Thyroid gland (tissue), 4 donors: ENCODE measurements at regions not wholly inside any gene's neighbourhood (a gene's known extent, or its start where the extent isn't known, plus 50 kb on each side); places are given as distances from the start of the nearest gene placed in this dataset.

ENCODE experiments used
- DNase-seq, 2 donors: peaks; one replicate each; pipeline ENCODE4 v3.0.0-alpha.2; 2019
- H3K27ac ChIP-seq, 3 donors: fragments of 200-600 bp; sonication (generic); 1 replicate in 2 of 3; 2 replicates in 1 of 3; pipeline ENCODE4 v1.5.1; 2016 to 2019; ENCODE audit warnings: mild to moderate bottlenecking in 1 of 3, moderate library complexity in 1 of 3
- H3K27me3 ChIP-seq: fragments of 200-600 bp; sonication (generic); one replicate; pipeline ENCODE4 v1.5.1; 2019
- H3K36me3 ChIP-seq, 2 donors: fragments of 200-600 bp; sonication (generic); one replicate each; pipeline ENCODE4 v1.5.1; 2016 to 2019
- H3K4me1 ChIP-seq, 2 donors: fragments of 200-600 bp; sonication (generic); one replicate each; pipeline ENCODE4 v1.5.1; 2017 to 2019
- H3K4me3 ChIP-seq, 3 donors: fragments of 200-600 bp; sonication (generic); replicated peaks in 1 of 3; 1 replicate in 2 of 3; 2 replicates in 1 of 3; pipeline ENCODE4 v1.5.1; 2016; ENCODE audit warnings: mild to moderate bottlenecking in 1 of 3
- H3K9me3 ChIP-seq: fragments of 200-600 bp; sonication (generic); one replicate; pipeline ENCODE4 v1.5.1; 2017
- CTCF ChIP-seq, 6 experiments: fragments of 200-600 bp in 3 of 6; fragments of 450-650 bp in 3 of 6; sonication (generic) in 3 of 6; IDR thresholded peaks; one replicate each; pipeline ENCODE4 v1.5.1; 2016 to 2019; ENCODE audit warnings: antibody characterized with exemption in 6 of 6, mild to moderate bottlenecking in 2 of 6, inconsistent platforms in 1 of 6, moderate library complexity in 1 of 6
- POLR2A ChIP-seq, 2 donors: fragments of 450-650 bp; IDR thresholded peaks; one replicate each; pipeline ENCODE4 v1.6.1; 2017; ENCODE audit warnings: antibody characterized with exemption in 2 of 2, mild to moderate bottlenecking in 2 of 2, moderate library complexity in 1 of 2
- WGBS, 2 donors: methylation state at CpG; one replicate each; pipeline ENCODE4 v1.1.5; 2017; 5-methylcytosine and 5-hydroxymethylcytosine counted together
- intact Hi-C: fragments of 100-400 bp; cut with DNase I; formaldehyde crosslinking; loops from one replicate; pipeline ENCODE4 v1.15.1; 2023

DNA sequence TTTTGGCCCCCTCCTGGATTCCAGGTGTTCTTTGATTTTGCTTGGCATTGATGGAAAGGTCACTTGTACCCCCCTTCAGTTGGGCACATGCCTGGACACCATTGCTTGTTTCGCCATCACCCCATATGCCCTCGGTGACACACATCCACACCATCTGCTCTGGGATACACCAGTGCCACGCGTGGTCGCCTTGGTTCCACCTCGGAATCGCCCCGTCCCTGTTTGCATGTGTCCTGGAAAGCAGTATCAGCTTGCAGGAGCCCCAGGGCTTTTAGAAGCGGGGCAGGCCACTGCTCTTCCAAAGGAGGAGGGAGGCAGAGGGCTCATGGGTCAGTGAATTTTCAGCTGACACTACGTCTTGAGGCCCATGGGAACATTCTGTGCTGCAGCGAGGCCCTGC lies 607.9 kb downstream of the KCNJ18 start:
- Histone ChIP-seq H3K4me3 (no peak overlapping the region), H3K9me3 (no peaks in the 10 kb centered on the region), H3K4me1 (no peaks in the 10 kb centered on the region), H3K27me3 (no peaks in the 10 kb centered on the region), H3K27ac (no peak overlapping the region), H3K36me3 (no peaks in the 10 kb centered on the region)
- TF ChIP-seq CTCF (IDR thresholded peaks at IDR 0.05) = no peak
- TF ChIP-seq POLR2A (IDR thresholded peaks at IDR 0.05) = no peak
- intact Hi-C loops = no loop called here
- DNase-seq = no peak
- 78 to 81% methylated on average over 9 to 11 of the region's 11 CpGs for WGBS, 2 donors

DNA sequence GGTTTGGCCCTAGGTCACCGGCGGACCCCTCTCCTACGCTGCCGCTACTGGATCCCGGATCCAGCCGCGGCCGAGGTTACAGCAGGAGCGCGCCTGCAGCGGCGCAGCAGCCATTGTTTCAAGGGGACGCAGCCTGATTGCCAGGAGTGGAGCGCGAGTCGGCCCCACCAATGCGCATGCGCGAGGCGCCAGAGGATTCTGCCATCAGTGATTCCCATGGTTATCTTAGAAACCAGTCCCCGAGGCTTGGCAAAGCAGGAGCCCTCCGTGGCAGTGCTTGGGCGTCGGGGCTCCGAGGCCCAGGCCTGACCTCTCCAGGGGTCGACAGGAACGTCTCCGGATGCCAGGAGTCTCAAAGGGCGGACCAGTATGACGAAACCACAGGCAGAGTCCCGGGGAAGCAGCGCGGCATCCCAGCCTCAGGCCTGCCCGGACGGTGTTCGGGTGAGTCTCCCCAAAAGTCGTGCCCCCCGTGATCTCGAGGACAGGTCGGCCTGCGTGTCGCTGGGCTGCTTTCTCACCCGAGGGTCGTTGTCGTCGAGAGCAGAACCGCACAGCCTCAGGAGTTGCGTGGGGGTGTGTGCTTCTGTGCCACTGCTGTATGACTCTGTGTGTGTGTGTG lies 608.5 kb downstream of the KCNJ18 start:
- Histone ChIP-seq H3K27ac (no peak overlapping the region), H3K9me3 (no peaks in the 10 kb centered on the region), H3K27me3 (no peaks in the 10 kb centered on the region), H3K4me1 (no peaks in the 10 kb centered on the region), H3K36me3 (no peaks in the 10 kb centered on the region), H3K4me3 (no peak overlapping the region)
- TF ChIP-seq CTCF (IDR thresholded peaks at IDR 0.05) (no peak), POLR2A (IDR thresholded peaks at IDR 0.05) (no peak)
- DNase-seq = no peak
- intact Hi-C loops = no loop called here
- 81 to 84% methylated on average over 21 to 44 of the region's 48 CpGs for WGBS, 2 donors

DNA sequence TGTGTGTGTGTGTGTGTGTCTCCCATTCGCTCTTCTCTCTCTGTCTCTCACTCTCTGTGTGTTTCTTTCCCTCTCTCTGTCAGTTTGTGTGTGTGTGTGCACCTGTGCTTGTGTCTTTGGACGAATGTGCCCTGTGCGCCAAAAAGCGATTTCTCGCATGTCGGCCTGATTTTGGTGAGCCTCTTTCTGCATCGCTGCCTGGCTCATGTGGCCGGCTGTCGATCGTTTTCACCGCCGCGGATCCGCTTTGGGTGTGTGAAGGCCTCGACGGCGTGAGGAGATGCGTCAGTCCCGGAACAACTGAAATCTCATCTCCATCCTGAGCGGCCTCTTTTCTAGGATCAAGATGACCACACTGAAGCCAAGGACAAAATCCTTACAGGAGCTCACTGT lies 609.0 kb downstream of the KCNJ18 start:
- no peaks in the 10 kb centered on the region for H3K4me1 ChIP-seq
- DNase-seq = no peak
- H3K9me3 ChIP-seq = no peaks in the 10 kb centered on the region
- H3K27ac ChIP-seq = no peak overlapping the region
- no peak for TF ChIP-seq POLR2A (IDR thresholded peaks at IDR 0.05)
- TF ChIP-seq CTCF (IDR thresholded peaks at IDR 0.05) = no peak
- H3K27me3 ChIP-seq = no peaks in the 10 kb centered on the region
- whole genome bisulfite sequencing, 2 donors = 84 to 86% methylated on average over 19 to 20 of the region's 20 CpGs
- no peaks in the 10 kb centered on the region for H3K36me3 ChIP-seq
- intact Hi-C loops = no loop called here
- H3K4me3 ChIP-seq = no peak overlapping the region

DNA sequence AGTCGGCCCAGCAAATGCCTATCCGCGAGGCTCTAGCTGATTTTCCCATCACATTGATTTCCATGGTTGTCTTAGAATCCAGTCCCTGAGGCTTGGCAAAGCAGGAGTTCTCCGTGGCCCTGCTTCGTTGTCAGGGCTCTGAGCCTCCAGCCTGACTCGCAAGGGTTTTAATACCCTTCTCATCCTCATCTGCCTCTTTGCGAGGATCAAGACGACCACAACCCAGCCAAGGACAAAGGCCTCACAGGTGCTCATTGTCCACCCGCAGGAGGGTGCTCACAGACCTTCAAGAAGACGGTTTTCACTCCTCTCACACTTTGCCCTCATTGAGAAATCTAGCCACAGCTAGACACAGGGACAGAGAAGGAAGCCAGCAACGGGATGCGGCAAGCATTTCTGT lies 610.8 kb downstream of the KCNJ18 start:
- WGBS, 2 donors = 81 to 82% methylated on average over 11 to 12 of the region's 12 CpGs

GRCh38 chr17:22303865-22304264 lies 611.5 kb downstream of the KCNJ18 start:
- 86 to 93% methylated on average over 7 to 12 of the region's 12 CpGs for WGBS, 2 donors
- intact Hi-C loops = no loop called here
- no peak overlapping the region for H3K4me3 ChIP-seq
- H3K9me3 ChIP-seq = no peaks in the 10 kb centered on the region
- no peaks in the 10 kb centered on the region for H3K27me3 ChIP-seq
- no peaks in the 10 kb centered on the region for H3K4me1 ChIP-seq
- H3K36me3 ChIP-seq = no peaks in the 10 kb centered on the region
- no peak overlapping the region for H3K27ac ChIP-seq
- TF ChIP-seq CTCF (IDR thresholded peaks at IDR 0.05) = no peak
- TF ChIP-seq POLR2A (IDR thresholded peaks at IDR 0.05) = no peak
- DNase-seq = no peak

More for the DNA sequence above, 610.8 kb downstream of the KCNJ18 start:
- no peak for TF ChIP-seq POLR2A (IDR thresholded peaks at IDR 0.05)
- no peak for TF ChIP-seq CTCF (IDR thresholded peaks at IDR 0.05)
- H3K4me1 ChIP-seq = no peaks in the 10 kb centered on the region
- no peak for DNase-seq
- no peak overlapping the region for H3K27ac ChIP-seq
- H3K9me3 ChIP-seq = no peaks in the 10 kb centered on the region
- intact Hi-C loops = no loop called here
- H3K36me3 ChIP-seq = no peaks in the 10 kb centered on the region
- H3K27me3 ChIP-seq = no peaks in the 10 kb centered on the region
- no peak overlapping the region for H3K4me3 ChIP-seq
